ENCODE measurements at regions not wholly inside any gene's neighbourhood (a gene's known extent, or its start where the extent isn't known, plus 50 kb on each side); places are given as distances from the start of the nearest gene placed in this dataset.

GRCh38 chr2:240300840-240301239 lies 134.6 kb upstream of the GPC1 start:
- Histone ChIP-seq H3K79me1 (ENCODE audit: low read length) (no peaks in the 10 kb centered on the region), H3K4ac (ENCODE audit: low read depth, low read length) (no peak overlapping the region), H3K23ac (ENCODE audit: low read length) (no peak overlapping the region), H4K12ac (ENCODE audit: low read depth, low read length) (no peak overlapping the region), H3K4me3 (ENCODE audit: low read depth, low read length) (no peak overlapping the region), H3K4me1 (ENCODE audit: control insufficient read depth in 1 of 2, insufficient read depth in 2 of 2, low read length in 2 of 2) (no peaks in the 10 kb centered on the region), H3K27me3 (ENCODE audit: insufficient read depth, low read length) (no peaks in the 10 kb centered on the region), H3K4me2 (ENCODE audit: low read length) (no peak overlapping the region), H3K14ac (ENCODE audit: low read length) (no peak overlapping the region), H3K79me2 (ENCODE audit: control insufficient read depth, insufficient read depth, low read length, poor library complexity) (no peaks in the 10 kb centered on the region), H3K36me3 (ENCODE audit: control insufficient read depth in 1 of 2, insufficient read depth in 2 of 2, low read length in 2 of 2) (no peaks in the 10 kb centered on the region), H3K9ac (ENCODE audit: low read length) (no peak overlapping the region), H3K9me3 (ENCODE audit: insufficient read depth, low read depth, low read length) (peaks cover 3% of the 10 kb centered on the region), H4K8ac (ENCODE audit: low read depth, low read length) (no peak overlapping the region), H4K91ac (ENCODE audit: low read depth, low read length) (no peak overlapping the region), H3K27ac (ENCODE audit: low read depth, low read length) (no peak overlapping the region), H2BK5ac (ENCODE audit: low read depth, low read length, poor library complexity) (no peak overlapping the region), H2BK120ac (ENCODE audit: insufficient read depth, low read length, poor library complexity) (no peak overlapping the region), H3K18ac (ENCODE audit: low read length) (no peak overlapping the region), H2AFZ (ENCODE audit: insufficient read depth, low read length, poor library complexity) (no peak overlapping the region), H2BK12ac (ENCODE audit: low read length) (no peak overlapping the region), H2AK5ac (ENCODE audit: low read length) (no peak overlapping the region)
- no peak for DNase-seq
- WGBS (ENCODE audit: extremely low coverage, insufficient coverage, insufficient read length): no CpG with 5 or more reads among the region's 8 CpGs

DNA sequence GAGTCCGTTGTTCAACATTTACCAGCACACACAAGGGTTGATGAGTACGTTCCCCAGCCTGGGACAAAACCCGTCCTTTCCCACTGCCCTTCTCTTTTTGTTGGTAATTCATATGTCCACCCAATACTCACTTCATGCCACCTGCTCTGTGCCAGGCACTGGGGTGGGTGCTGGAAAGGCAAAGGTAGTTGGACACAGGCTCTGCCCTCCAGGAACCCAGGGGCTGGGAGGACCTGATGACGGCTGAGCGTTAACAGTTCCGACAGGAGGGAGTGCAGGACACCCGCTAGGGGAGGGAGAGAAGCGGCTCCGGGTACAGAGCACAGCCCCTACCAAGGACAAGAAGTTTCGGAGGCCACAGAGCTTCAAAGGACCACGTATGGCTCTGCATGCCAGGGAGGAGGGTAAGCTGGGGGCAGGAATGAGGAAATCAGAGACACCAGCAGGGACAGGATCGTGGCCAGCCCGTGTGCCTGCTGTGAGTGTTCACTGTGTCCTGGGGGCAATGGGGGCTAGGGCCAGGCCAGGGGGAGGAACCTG lies 134.1 kb upstream of the GPC1 start:
- Histone ChIP-seq H4K8ac (ENCODE audit: low read depth, low read length) (no peak overlapping the region), H2BK12ac (ENCODE audit: low read length) (no peak overlapping the region), H3K23ac (ENCODE audit: low read length) (no peak overlapping the region), H3K4me3 (ENCODE audit: low read depth, low read length) (no peak overlapping the region), H3K18ac (ENCODE audit: low read length) (no peak overlapping the region), H3K4me1 (ENCODE audit: control insufficient read depth in 1 of 2, insufficient read depth in 2 of 2, low read length in 2 of 2) (no peaks in the 10 kb centered on the region), H4K12ac (ENCODE audit: low read depth, low read length) (no peak overlapping the region), H3K9me3 (ENCODE audit: insufficient read depth, low read depth, low read length) (peaks cover 3% of the 10 kb centered on the region), H3K27ac (ENCODE audit: low read depth, low read length) (no peak overlapping the region), H3K4me2 (ENCODE audit: low read length) (no peak overlapping the region), H3K79me1 (ENCODE audit: low read length) (no peaks in the 10 kb centered on the region), H3K27me3 (ENCODE audit: insufficient read depth, low read length) (no peaks in the 10 kb centered on the region), H2BK120ac (ENCODE audit: insufficient read depth, low read length, poor library complexity) (no peak overlapping the region), H3K79me2 (ENCODE audit: control insufficient read depth, insufficient read depth, low read length, poor library complexity) (no peaks in the 10 kb centered on the region), H3K14ac (ENCODE audit: low read length) (no peak overlapping the region), H3K36me3 (ENCODE audit: control insufficient read depth in 1 of 2, insufficient read depth in 2 of 2, low read length in 2 of 2) (no peaks in the 10 kb centered on the region), H2BK5ac (ENCODE audit: low read depth, low read length, poor library complexity) (no peak overlapping the region), H3K9ac (ENCODE audit: low read length) (no peak overlapping the region), H4K91ac (ENCODE audit: low read depth, low read length) (no peak overlapping the region), H2AFZ (ENCODE audit: insufficient read depth, low read length, poor library complexity) (no peak overlapping the region), H2AK5ac (ENCODE audit: low read length) (no peak overlapping the region), H3K4ac (ENCODE audit: low read depth, low read length) (no peak overlapping the region)
- peak in 1 of 2 donors; percentile 32 for DNase-seq
- no CpG with 5 or more reads among the region's 13 CpGs for WGBS (ENCODE audit: extremely low coverage, insufficient coverage, insufficient read length)

DNA sequence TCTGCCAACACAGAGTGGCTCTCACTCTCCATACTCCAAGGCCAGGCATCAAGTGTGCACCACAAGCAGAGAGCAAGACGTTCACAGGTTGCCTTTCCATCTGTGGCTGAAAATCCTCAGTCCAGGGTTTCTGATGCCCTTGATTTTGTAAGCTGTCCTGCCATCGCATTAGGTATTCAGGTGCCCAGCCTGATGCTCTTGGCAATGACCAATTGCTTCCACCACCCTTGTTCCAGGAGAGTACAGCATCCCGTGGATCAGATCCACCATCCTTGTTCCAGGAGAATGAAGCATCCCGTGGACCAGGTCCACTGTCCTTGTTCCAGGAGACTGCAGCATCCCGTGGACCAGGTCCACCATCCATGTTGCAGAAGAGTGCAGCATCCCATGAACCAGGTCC lies 133.4 kb upstream of the GPC1 start:
- no peak overlapping the region for H3K4me3 ChIP-seq (ENCODE audit: low read depth, low read length)
- H3K79me1 ChIP-seq (ENCODE audit: low read length): no peaks in the 10 kb centered on the region
- no peaks in the 10 kb centered on the region for H3K36me3 ChIP-seq (ENCODE audit: control insufficient read depth in 1 of 2, insufficient read depth in 2 of 2, low read length in 2 of 2)
- DNase-seq: no peak
- H2BK12ac ChIP-seq (ENCODE audit: low read length): no peak overlapping the region
- H3K27ac ChIP-seq (ENCODE audit: low read depth, low read length): no peak overlapping the region
- no peaks in the 10 kb centered on the region for H3K4me1 ChIP-seq (ENCODE audit: control insufficient read depth in 1 of 2, insufficient read depth in 2 of 2, low read length in 2 of 2)
- no peak overlapping the region for H3K9ac ChIP-seq (ENCODE audit: low read length)
- no peak overlapping the region for H2BK120ac ChIP-seq (ENCODE audit: insufficient read depth, low read length, poor library complexity)
- no peak overlapping the region for H4K8ac ChIP-seq (ENCODE audit: low read depth, low read length)
- no peak overlapping the region for H4K12ac ChIP-seq (ENCODE audit: low read depth, low read length)
- H3K4me2 ChIP-seq (ENCODE audit: low read length): no peak overlapping the region
- no peak overlapping the region for H3K23ac ChIP-seq (ENCODE audit: low read length)
- H3K9me3 ChIP-seq (ENCODE audit: insufficient read depth, low read depth, low read length): peaks cover 3% of the 10 kb centered on the region
- no peak overlapping the region for H3K4ac ChIP-seq (ENCODE audit: low read depth, low read length)
- H3K79me2 ChIP-seq (ENCODE audit: control insufficient read depth, insufficient read depth, low read length, poor library complexity): no peaks in the 10 kb centered on the region
- H2AK5ac ChIP-seq (ENCODE audit: low read length): no peak overlapping the region
- no peak overlapping the region for H3K14ac ChIP-seq (ENCODE audit: low read length)
- WGBS (ENCODE audit: extremely low coverage, insufficient coverage, insufficient read length): no CpG with 5 or more reads among the region's 5 CpGs
- H2BK5ac ChIP-seq (ENCODE audit: low read depth, low read length, poor library complexity): no peak overlapping the region
- H2AFZ ChIP-seq (ENCODE audit: insufficient read depth, low read length, poor library complexity): no peak overlapping the region
- H3K18ac ChIP-seq (ENCODE audit: low read length): no peak overlapping the region
- no peaks in the 10 kb centered on the region for H3K27me3 ChIP-seq (ENCODE audit: insufficient read depth, low read length)
- H4K91ac ChIP-seq (ENCODE audit: low read depth, low read length): no peak overlapping the region

DNA sequence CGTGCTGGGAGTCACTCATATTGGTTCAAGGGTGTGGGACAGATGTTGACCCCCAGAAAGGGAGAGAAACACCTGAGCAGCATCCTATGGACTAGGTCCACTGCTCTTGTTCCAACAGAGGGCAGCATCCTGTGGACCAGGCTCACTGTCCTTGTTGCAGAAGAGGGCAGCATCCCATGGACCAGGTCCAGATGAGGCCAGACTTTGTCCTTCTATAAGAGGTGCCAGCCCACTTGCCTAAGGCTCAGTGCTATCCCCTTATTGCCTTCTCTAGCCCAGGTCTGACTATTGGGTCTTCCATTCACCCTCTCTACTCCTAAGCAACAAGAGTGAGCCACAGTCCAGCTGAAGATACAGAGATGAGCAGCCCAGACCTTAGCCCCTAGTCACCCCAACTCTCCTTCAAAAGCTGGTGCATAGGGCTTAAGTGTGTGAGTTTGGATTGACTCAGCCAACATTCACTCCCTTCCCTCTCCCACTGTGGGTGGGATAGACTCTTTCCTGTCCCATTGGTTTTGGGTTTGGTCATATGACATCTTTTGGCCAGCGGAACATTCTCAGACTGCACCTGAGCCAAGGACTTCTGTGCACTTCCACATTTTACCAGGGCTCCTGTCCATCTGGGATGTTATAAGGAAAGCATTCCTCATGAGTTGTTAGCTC lies 132.4 kb upstream of the GPC1 start:
- Histone ChIP-seq H3K4me1 (ENCODE audit: control insufficient read depth in 1 of 2, insufficient read depth in 2 of 2, low read length in 2 of 2) (no peaks in the 10 kb centered on the region), H3K4me2 (ENCODE audit: low read length) (no peak overlapping the region), H2BK5ac (ENCODE audit: low read depth, low read length, poor library complexity) (no peak overlapping the region), H3K27ac (ENCODE audit: low read depth, low read length) (no peak overlapping the region), H3K4ac (ENCODE audit: low read depth, low read length) (no peak overlapping the region), H2AK5ac (ENCODE audit: low read length) (no peak overlapping the region), H3K4me3 (ENCODE audit: low read depth, low read length) (no peak overlapping the region), H2AFZ (ENCODE audit: insufficient read depth, low read length, poor library complexity) (no peak overlapping the region), H2BK120ac (ENCODE audit: insufficient read depth, low read length, poor library complexity) (no peak overlapping the region), H3K18ac (ENCODE audit: low read length) (no peak overlapping the region), H3K27me3 (ENCODE audit: insufficient read depth, low read length) (no peaks in the 10 kb centered on the region), H4K12ac (ENCODE audit: low read depth, low read length) (no peak overlapping the region), H3K36me3 (ENCODE audit: control insufficient read depth in 1 of 2, insufficient read depth in 2 of 2, low read length in 2 of 2) (no peaks in the 10 kb centered on the region), H3K9ac (ENCODE audit: low read length) (no peak overlapping the region), H3K23ac (ENCODE audit: low read length) (no peak overlapping the region), H4K91ac (ENCODE audit: low read depth, low read length) (no peak overlapping the region), H3K79me2 (ENCODE audit: control insufficient read depth, insufficient read depth, low read length, poor library complexity) (no peaks in the 10 kb centered on the region), H2BK12ac (ENCODE audit: low read length) (no peak overlapping the region), H3K79me1 (ENCODE audit: low read length) (no peaks in the 10 kb centered on the region), H3K9me3 (ENCODE audit: insufficient read depth, low read depth, low read length) (peaks cover 3% of the 10 kb centered on the region), H4K8ac (ENCODE audit: low read depth, low read length) (no peak overlapping the region), H3K14ac (ENCODE audit: low read length) (no peak overlapping the region)
- no CpG with 5 or more reads among the region's 2 CpGs for WGBS (ENCODE audit: extremely low coverage, insufficient coverage, insufficient read length)
- DNase-seq: no peak
